ENCODE measurements at regions not wholly inside any gene's neighbourhood (a gene's known extent, or its start where the extent isn't known, plus 50 kb on each side); places are given as distances from the start of the nearest gene placed in this dataset.

GRCh38 chr2:104425850-104426595, 427.9 kb upstream of the POU3F3 start:
- ATAC-seq, result no peak
- TF ChIP-seq CREB5 (CRISPR knock-in tag; IDR thresholded peaks at IDR 0.05; ENCODE audit: low read depth) (no peak), GLIS3 (CRISPR knock-in tag; IDR thresholded peaks at IDR 0.05) (no peak), PATZ1 (CRISPR knock-in tag; IDR thresholded peaks at IDR 0.05; ENCODE audit: borderline replicate concordance) (no peak)
- TF ChIP-seq, protein P1, sequence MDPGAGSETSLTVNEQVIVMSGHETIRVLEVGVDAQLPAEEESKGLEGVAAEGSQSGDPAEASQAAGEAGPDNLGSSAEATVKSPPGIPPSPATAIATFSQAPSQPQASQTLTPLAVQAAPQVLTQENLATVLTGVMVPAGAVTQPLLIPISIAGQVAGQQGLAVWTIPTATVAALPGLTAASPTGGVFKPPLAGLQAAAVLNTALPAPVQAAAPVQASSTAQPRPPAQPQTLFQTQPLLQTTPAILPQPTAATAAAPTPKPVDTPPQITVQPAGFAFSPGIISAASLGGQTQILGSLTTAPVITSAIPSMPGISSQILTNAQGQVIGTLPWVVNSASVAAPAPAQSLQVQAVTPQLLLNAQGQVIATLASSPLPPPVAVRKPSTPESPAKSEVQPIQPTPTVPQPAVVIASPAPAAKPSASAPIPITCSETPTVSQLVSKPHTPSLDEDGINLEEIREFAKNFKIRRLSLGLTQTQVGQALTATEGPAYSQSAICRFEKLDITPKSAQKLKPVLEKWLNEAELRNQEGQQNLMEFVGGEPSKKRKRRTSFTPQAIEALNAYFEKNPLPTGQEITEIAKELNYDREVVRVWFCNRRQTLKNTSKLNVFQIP (CRISPR knock-in tag; IDR thresholded peaks at IDR 0.05; ENCODE audit: borderline replicate concordance, low read depth), result no peak
- TF ChIP-seq, protein P2, sequence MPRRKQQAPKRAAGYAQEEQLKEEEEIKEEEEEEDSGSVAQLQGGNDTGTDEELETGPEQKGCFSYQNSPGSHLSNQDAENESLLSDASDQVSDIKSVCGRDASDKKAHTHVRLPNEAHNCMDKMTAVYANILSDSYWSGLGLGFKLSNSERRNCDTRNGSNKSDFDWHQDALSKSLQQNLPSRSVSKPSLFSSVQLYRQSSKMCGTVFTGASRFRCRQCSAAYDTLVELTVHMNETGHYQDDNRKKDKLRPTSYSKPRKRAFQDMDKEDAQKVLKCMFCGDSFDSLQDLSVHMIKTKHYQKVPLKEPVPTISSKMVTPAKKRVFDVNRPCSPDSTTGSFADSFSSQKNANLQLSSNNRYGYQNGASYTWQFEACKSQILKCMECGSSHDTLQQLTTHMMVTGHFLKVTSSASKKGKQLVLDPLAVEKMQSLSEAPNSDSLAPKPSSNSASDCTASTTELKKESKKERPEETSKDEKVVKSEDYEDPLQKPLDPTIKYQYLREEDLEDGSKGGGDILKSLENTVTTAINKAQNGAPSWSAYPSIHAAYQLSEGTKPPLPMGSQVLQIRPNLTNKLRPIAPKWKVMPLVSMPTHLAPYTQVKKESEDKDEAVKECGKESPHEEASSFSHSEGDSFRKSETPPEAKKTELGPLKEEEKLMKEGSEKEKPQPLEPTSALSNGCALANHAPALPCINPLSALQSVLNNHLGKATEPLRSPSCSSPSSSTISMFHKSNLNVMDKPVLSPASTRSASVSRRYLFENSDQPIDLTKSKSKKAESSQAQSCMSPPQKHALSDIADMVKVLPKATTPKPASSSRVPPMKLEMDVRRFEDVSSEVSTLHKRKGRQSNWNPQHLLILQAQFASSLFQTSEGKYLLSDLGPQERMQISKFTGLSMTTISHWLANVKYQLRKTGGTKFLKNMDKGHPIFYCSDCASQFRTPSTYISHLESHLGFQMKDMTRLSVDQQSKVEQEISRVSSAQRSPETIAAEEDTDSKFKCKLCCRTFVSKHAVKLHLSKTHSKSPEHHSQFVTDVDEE (CRISPR knock-in tag; IDR thresholded peaks at IDR 0.05), result no peak

- TF ChIP-seq TOX (CRISPR knock-in tag; IDR thresholded peaks at IDR 0.05; ENCODE audit: borderline replicate concordance), result no peak
- no peak for TF ChIP-seq SNAI2 (CRISPR knock-in tag; IDR thresholded peaks at IDR 0.05)
- TF ChIP-seq ARNTL (CRISPR knock-in tag; IDR thresholded peaks at IDR 0.05; ENCODE audit: borderline replicate concordance, low read depth), result no peak
- TF ChIP-seq TCF4 (CRISPR knock-in tag; IDR thresholded peaks at IDR 0.05; ENCODE audit: borderline replicate concordance), result no peak
- TF ChIP-seq ZNF565 (CRISPR knock-in tag; conservative IDR thresholded peaks at IDR 0.05; ENCODE audit: low read depth), result no peak
- no peak for TF ChIP-seq ZFP3 (CRISPR knock-in tag; IDR thresholded peaks at IDR 0.05)
- TF ChIP-seq CREB5 (CRISPR knock-in tag; IDR thresholded peaks at IDR 0.05; ENCODE audit: low read depth), result no peak
- no peak for TF ChIP-seq ZNF8 (CRISPR knock-in tag; IDR thresholded peaks at IDR 0.05)
- TF ChIP-seq ZNF70 (CRISPR knock-in tag; IDR thresholded peaks at IDR 0.05), result no peak
- no peak for TF ChIP-seq GLIS3 (CRISPR knock-in tag; IDR thresholded peaks at IDR 0.05)
- no peak for TF ChIP-seq CSRNP3 (CRISPR knock-in tag; IDR thresholded peaks at IDR 0.05)
- TF ChIP-seq, protein P2 (CRISPR knock-in tag; IDR thresholded peaks at IDR 0.05), result no peak
- TF ChIP-seq PPARA (CRISPR knock-in tag; IDR thresholded peaks at IDR 0.05; ENCODE audit: borderline replicate concordance), result no peak
- no peak for TF ChIP-seq BACH2 (CRISPR knock-in tag; IDR thresholded peaks at IDR 0.05; ENCODE audit: borderline replicate concordance)
- TF ChIP-seq ZFP30 (CRISPR knock-in tag; IDR thresholded peaks at IDR 0.05), result no peak
- no peak for TF ChIP-seq ESRRG (CRISPR knock-in tag; IDR thresholded peaks at IDR 0.05)
- no peak for ATAC-seq
Observed at GRCh38 chr2:104428155-104428554, 425.8 kb upstream of the POU3F3 start.

Data from SK-N-SH treated with all-trans-retinoic acid at 6 μM for 48 hours (cell line).